NOMO-1 treated with DMSO at 0.1 percent for 48 hours (cell line): ENCODE measurements at regions not wholly inside any gene's neighbourhood (a gene's known extent, or its start where the extent isn't known, plus 50 kb on each side); places are given as distances from the start of the nearest gene placed in this dataset.
"Not testable (repeated sequence)": the region's sequence is repeated elsewhere in the genome, so short reads cannot be mapped to it uniquely, and the experiment has no call there.

Experiments used
- DNase-seq: peaks from one replicate; lab custom pipeline; 2025; ENCODE audit not compliant: unreplicated experiment; lab: John Stamatoyannopoulos, UW

- DNase-seq, result no peak
Observed at GRCh38 chr3:18086078-18086477, 339.1 kb downstream of the SATB1 start.

- DNase-seq, result no peak
Observed at GRCh38 chr3:18085429-18085828, 339.7 kb downstream of the SATB1 start.

GRCh38 chr3:18083273-18083590, 340.8 kb upstream of the TBC1D5 start:
- not testable (repeated sequence) for DNase-seq

GRCh38 chr3:18082551-18083272, 340.3 kb upstream of the TBC1D5 start:
- DNase-seq, result no peak

GRCh38 chr3:18080198-18080689, 337.8 kb upstream of the TBC1D5 start:
- no peak for DNase-seq

GRCh38 chr3:18079739-18080138, 337.3 kb upstream of the TBC1D5 start:
- DNase-seq, result peak; percentile 90

GRCh38 chr3:18079062-18079461, 336.6 kb upstream of the TBC1D5 start:
- DNase-seq, result no peak

GRCh38 chr3:18077128-18077840, 334.9 kb upstream of the TBC1D5 start:
- DNase-seq, result no peak

- no peak for DNase-seq
Observed at GRCh38 chr3:18076301-18076700, 333.9 kb upstream of the TBC1D5 start.

GRCh38 chr3:18075799-18076198, 333.4 kb upstream of the TBC1D5 start:
- no peak for DNase-seq

GRCh38 chr3:18071833-18072232, 329.4 kb upstream of the TBC1D5 start:
- DNase-seq, result no peak

- no peak for DNase-seq
Observed at GRCh38 chr3:18070944-18071343, 328.5 kb upstream of the TBC1D5 start.

- no peak for DNase-seq
Observed at GRCh38 chr3:18070231-18070630, 327.8 kb upstream of the TBC1D5 start.

- DNase-seq, result no peak
Observed at GRCh38 chr3:18069568-18069967, 327.1 kb upstream of the TBC1D5 start.

GRCh38 chr3:18066899-18067582, 324.6 kb upstream of the TBC1D5 start:
- no peak for DNase-seq

GRCh38 chr3:18064586-18064985, 322.2 kb upstream of the TBC1D5 start:
- no peak for DNase-seq

GRCh38 chr3:18062657-18063025, 320.2 kb upstream of the TBC1D5 start:
- no peak for DNase-seq

- DNase-seq, result no peak
Observed at GRCh38 chr3:18061737-18062656, 319.6 kb upstream of the TBC1D5 start.

GRCh38 chr3:18058666-18059065, 316.2 kb upstream of the TBC1D5 start:
- DNase-seq, result no peak

GRCh38 chr3:18057471-18058091, 315.1 kb upstream of the TBC1D5 start:
- DNase-seq, result peak; percentile 18

- no peak for DNase-seq
Observed at GRCh38 chr3:18054625-18055024, 312.2 kb upstream of the TBC1D5 start.
